Ovary (tissue), 7 donors: ENCODE measurements at regions not wholly inside any gene's neighbourhood (a gene's known extent, or its start where the extent isn't known, plus 50 kb on each side); places are given as distances from the start of the nearest gene placed in this dataset.

Experiments
- DNase-seq, 5 donors: peaks; one replicate each; pipeline ENCODE4 v3.0.0-alpha.2; 2019 to 2020
- H3K27ac ChIP-seq, 2 donors: fragments of 200-600 bp; one replicate each; pipeline versions ENCODE4 v1.5.1 to v1.8.0; 2019 to 2022
- H3K27me3 ChIP-seq: fragments of 200-600 bp; one replicate; pipeline ENCODE4 v1.8.0; 2022
- H3K36me3 ChIP-seq: fragments of 200-600 bp; sonication (generic); one replicate; pipeline ENCODE4 v1.5.1; 2019
- H3K4me1 ChIP-seq: one replicate; pipeline ENCODE4 v1.8.1; 2013; ENCODE audit warnings: mild to moderate bottlenecking, moderate library complexity; ENCODE audit not compliant: insufficient read depth
- H3K4me3 ChIP-seq: fragments of 200-600 bp; sonication (generic); one replicate; pipeline ENCODE4 v1.5.1; 2017
- H3K9me3 ChIP-seq, 2 donors: fragments of 200-600 bp in 1 of 2; sonication (generic) in 1 of 2; one replicate each; pipeline versions ENCODE4 v1.5.1 to v1.8.1; 2013 to 2019; ENCODE audit warnings: mild to moderate bottlenecking in 1 of 2, moderate library complexity in 1 of 2
- CTCF ChIP-seq, 3 donors: fragments of 450-650 bp in 2 of 3; fragments of 200-600 bp in 1 of 3; IDR thresholded peaks; one replicate each; pipeline versions ENCODE4 v1.5.1 to v1.8.0; 2016 to 2022; ENCODE audit warnings: antibody characterized with exemption in 3 of 3, mild to moderate bottlenecking in 1 of 3
- EP300 ChIP-seq: sonication (generic); formaldehyde crosslinking; IDR thresholded peaks from one replicate; pipeline ENCODE4 v1.6.1; 2017; ENCODE audit warnings: antibody characterized with exemption
- POLR2A ChIP-seq: fragments of 450-650 bp; IDR thresholded peaks from one replicate; pipeline ENCODE4 v1.6.1; 2017; ENCODE audit warnings: antibody characterized with exemption, mild to moderate bottlenecking, moderate library complexity
- WGBS, 3 donors: extraction: QIAGEN DNeasy Blood & Tissue Kit in 1 of 3; methylation state at CpG; one replicate each; pipeline versions ENCODE4 v1.1.5 to v1.1.7; 2013 to 2017; 5-methylcytosine and 5-hydroxymethylcytosine counted together
- intact Hi-C, 4 donors: fragments of 100-400 bp; cut with DNase I; formaldehyde crosslinking; loops; one replicate each; pipeline versions ENCODE4 v1.11.0 to v1.15.1; 2022 to 2023
- donor health status: DM: no; HTN: no; CAD: no; lungs with moderate emphysema.
- donor health status: DM: no; HTN: no; CAD: no.
- donor health status: Bipolar disorder and iron deficiency.
- donor health status: DM: no; HTN: no; CAD: no.
- donor health status: DM: yes; HTN: yes; CAD: no.

- no peak for TF ChIP-seq EP300
- TF ChIP-seq CTCF (IDR thresholded peaks at IDR 0.05) = no peak
- no peak for TF ChIP-seq POLR2A
- H3K9me3 ChIP-seq = no peaks in the 10 kb centered on the region
- no peak overlapping the region for H3K27ac ChIP-seq
- H3K4me3 ChIP-seq = no peak overlapping the region
- H3K36me3 ChIP-seq = no peaks in the 10 kb centered on the region
- 71 to 76% (median 76%) methylated on average over 3 of the region's 3 CpGs for WGBS, 3 donors
- no peak for DNase-seq
- H3K4me1 ChIP-seq = no peaks in the 10 kb centered on the region
- intact Hi-C loops = no loop called here
- H3K27me3 ChIP-seq = no peaks in the 10 kb centered on the region
These were observed 234.8 kb downstream of the CYRIA start for GRCh38 chr2:16430846-16431245.

DNA sequence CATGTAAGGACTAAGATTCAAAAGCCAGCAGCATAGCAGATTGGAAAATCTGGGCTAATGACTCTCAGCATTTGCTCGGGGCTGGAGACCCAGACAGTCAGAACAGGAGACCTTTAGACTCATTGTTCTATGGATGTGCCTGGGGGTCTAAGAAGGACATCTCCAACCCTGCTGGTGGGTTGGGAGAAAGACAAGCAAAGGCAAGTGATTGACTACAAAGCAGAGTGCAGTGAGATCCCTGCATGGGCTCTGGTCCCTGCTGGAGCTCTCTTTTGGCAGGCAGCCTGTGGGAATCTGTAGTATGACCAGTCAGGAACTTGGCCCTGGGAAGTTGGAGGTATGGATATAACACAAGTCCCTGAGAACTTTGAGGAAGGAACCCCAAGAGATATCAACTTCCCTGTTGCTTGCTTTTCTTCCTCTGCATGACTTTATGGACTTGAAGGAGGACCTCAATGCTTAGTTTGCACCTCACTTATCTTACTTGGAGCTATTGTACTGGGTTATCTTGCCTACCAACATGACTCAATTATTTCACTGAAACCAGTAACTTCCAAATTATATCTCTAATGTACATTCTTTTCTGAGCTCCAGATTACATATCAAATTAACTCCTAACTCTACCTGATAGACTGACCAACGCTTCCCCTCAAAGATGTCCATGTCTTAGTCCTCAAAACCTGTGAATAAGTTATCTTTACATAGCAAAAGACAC, 236.0 kb downstream of the CYRIA start:
- Histone ChIP-seq H3K27me3 (no peaks in the 10 kb centered on the region), H3K36me3 (no peaks in the 10 kb centered on the region), H3K9me3 (no peaks in the 10 kb centered on the region), H3K27ac (no peak overlapping the region), H3K4me3 (no peak overlapping the region), H3K4me1 (no peaks in the 10 kb centered on the region)
- TF ChIP-seq CTCF (IDR thresholded peaks at IDR 0.05) = no peak
- TF ChIP-seq POLR2A = no peak
- no peak for TF ChIP-seq EP300
- DNase-seq = no peak
- 40 to 46% (median 43%) methylated on average over 2 of the region's 2 CpGs for WGBS, 3 donors
- intact Hi-C loops = no loop called here

- Histone ChIP-seq H3K4me3 (no peak overlapping the region), H3K27ac (no peak overlapping the region), H3K4me1 (no peaks in the 10 kb centered on the region), H3K36me3 (no peaks in the 10 kb centered on the region), H3K27me3 (no peaks in the 10 kb centered on the region), H3K9me3 (no peaks in the 10 kb centered on the region)
- WGBS, 3 donors = 56 to 59% (median 56%) methylated on average over 2 of the region's 2 CpGs
- TF ChIP-seq CTCF (IDR thresholded peaks at IDR 0.05) (no peak), POLR2A (no peak), EP300 (no peak)
- no peak for DNase-seq
- intact Hi-C loops = no loop called here
These were observed 236.6 kb downstream of the CYRIA start for GRCh38 chr2:16429002-16429401.

GRCh38 chr2:16425462-16426336, 239.9 kb downstream of the CYRIA start:
- intact Hi-C loops = no loop called here

More at GRCh38 chr2:16425462-16426336, 239.9 kb downstream of the CYRIA start:
- Histone ChIP-seq H3K4me3 (no peak overlapping the region), H3K9me3 (no peaks in the 10 kb centered on the region), H3K27ac (no peak overlapping the region), H3K27me3 (no peaks in the 10 kb centered on the region), H3K36me3 (no peaks in the 10 kb centered on the region), H3K4me1 (no peaks in the 10 kb centered on the region)
- no peak for TF ChIP-seq CTCF (IDR thresholded peaks at IDR 0.05)
- TF ChIP-seq EP300 = no peak
- no peak for TF ChIP-seq POLR2A
- WGBS, 3 donors = 10 to 22% (median 12%) methylated on average over 6 of the region's 6 CpGs
- DNase-seq = no peak
